GM12878 (cell line): ENCODE measurements at regions not wholly inside any gene's neighbourhood (a gene's known extent, or its start where the extent isn't known, plus 50 kb on each side); places are given as distances from the start of the nearest gene placed in this dataset.

Experiments used
- ATAC-seq: fragments of 200-7000 bp; cut with Tn5 transposase; 3 replicates; pipeline ENCODE4 v1.9.1; 2020; ENCODE audit warnings: mild to moderate bottlenecking, moderate library complexity
- BruUV-seq: library from RNA; stranded (reverse); fragments of 400-500 nt; replicated peaks from 2 replicates; lab custom pipeline; 2021; lab: Mats Ljungman, UMichigan
- CTCF ChIA-PET: fragments of 300-600 bp; sonication (Branson Sonifier 250); formaldehyde crosslinking; extraction: SDS; loops from one replicate; lab custom pipeline; 2021; ENCODE audit warnings: inconsistent platforms; lab: Yijun Ruan, JAX
- POLR2A ChIA-PET: fragments of 350-600 bp; formaldehyde crosslinking; extraction: SDS; loops from one replicate; lab custom pipeline; 2021; ENCODE audit warnings: inconsistent platforms; lab: Charles Lee
- RAD21 ChIA-PET: fragments of 300-600 bp; sonication (Branson Sonifier 250); formaldehyde crosslinking; loops from one replicate; lab custom pipeline; 2023; ENCODE audit warnings: antibody characterized with exemption; ENCODE audit not compliant: unreplicated experiment; lab: Charles Lee
- SMC1A ChIA-PET: fragments of 300-600 bp; sonication (Branson Sonifier 250); formaldehyde crosslinking; loops from one replicate; lab custom pipeline; 2023; ENCODE audit not compliant: unreplicated experiment, uncharacterized antibody; lab: Charles Lee
- DNase-seq: peaks from one replicate; pipeline ENCODE4 v3.0.0-alpha.2; 2011; ENCODE audit warnings: low read depth, low spot score
- FAIRE-seq: peaks from 3 replicates; lab custom pipeline; 2011; peaks lifted over from hg19 to GRCh38; lab: Jason Lieb, UNC
- H2AFZ ChIP-seq: 2 replicates; pipeline ENCODE4 v1.6.0; 2011; ENCODE audit warnings: low read depth, low read length, control low read depth; ENCODE audit not compliant: control insufficient read depth
- H3K27ac ChIP-seq: 2 replicates; pipeline ENCODE4 v1.5.1; 2011; ENCODE audit warnings: control low read depth; ENCODE audit not compliant: control insufficient read depth, insufficient read depth
- H3K27me3 ChIP-seq, 2 experiments: replicated peaks in 1 of 2; 2 replicates each; pipeline versions ENCODE4 v1.6.0 to v1.6.1; 2011; ENCODE audit warnings: low read length in 1 of 2; ENCODE audit not compliant: control insufficient read depth in 2 of 2, insufficient read depth in 2 of 2
- H3K36me3 ChIP-seq, 2 experiments: 2 replicates each; pipeline ENCODE4 v1.5.1; 2011; ENCODE audit warnings: low read length in 1 of 2; ENCODE audit not compliant: control insufficient read depth in 2 of 2, insufficient read depth in 2 of 2
- H3K4me1 ChIP-seq: 2 replicates; pipeline ENCODE4 v1.6.1; 2011; ENCODE audit warnings: mild to moderate bottlenecking, low read length, moderate library complexity, mixed read lengths; ENCODE audit not compliant: control insufficient read depth, insufficient read depth
- H3K4me2 ChIP-seq: 2 replicates; pipeline ENCODE4 v1.6.0; 2011; ENCODE audit warnings: control low read depth; ENCODE audit not compliant: control insufficient read depth, insufficient read depth
- H3K4me3 ChIP-seq: fragments of 200-600 bp; sonication (generic); 2 replicates; pipeline ENCODE4 v1.5.1; 2016
- H3K79me2 ChIP-seq: 2 replicates; pipeline ENCODE4 v1.6.0; 2011; ENCODE audit warnings: low read length; ENCODE audit not compliant: control insufficient read depth, insufficient read depth
- H3K9ac ChIP-seq: 2 replicates; pipeline ENCODE4 v1.8.0; 2011; ENCODE audit warnings: low read length, control low read depth, mixed read lengths; ENCODE audit not compliant: control insufficient read depth, insufficient read depth
- H3K9me3 ChIP-seq: replicated peaks from 3 replicates; pipeline ENCODE4 v1.5.1; 2011; ENCODE audit warnings: mild to moderate bottlenecking, low read length; ENCODE audit not compliant: control insufficient read depth, insufficient read depth
- H4K20me1 ChIP-seq: 2 replicates; pipeline ENCODE4 v1.6.0; 2011; ENCODE audit not compliant: control insufficient read depth, insufficient read depth
- BACH1 ChIP-seq: fragments of 450-650 bp; IDR thresholded peaks from 2 replicates; pipeline ENCODE4 v1.6.1; 2017; ENCODE audit warnings: mild to moderate bottlenecking, borderline replicate concordance
- E2F8 ChIP-seq: fragments of 450-650 bp; IDR thresholded peaks from 2 replicates; pipeline ENCODE4 v1.6.1; 2018; ENCODE audit warnings: mild to moderate bottlenecking, low read depth, moderate library complexity; ENCODE audit not compliant: partially characterized antibody
- IKZF1 ChIP-seq: fragments of 450-650 bp; conservative IDR thresholded peaks from 2 replicates; pipeline ENCODE4 v1.6.1; 2017; ENCODE audit warnings: antibody characterized with exemption, mild to moderate bottlenecking
- IKZF2 ChIP-seq, 2 experiments: fragments of 450-650 bp; IDR thresholded peaks; 2 replicates each; pipeline ENCODE4 v1.6.1; 2017; ENCODE audit warnings: mild to moderate bottlenecking in 2 of 2, moderate library complexity in 2 of 2
- IRF4 ChIP-seq: IDR thresholded peaks from 2 replicates; pipeline ENCODE4 v1.6.1; 2011; ENCODE audit warnings: low read depth, low read length
- JUNB ChIP-seq: IDR thresholded peaks from 2 replicates; pipeline ENCODE4 v1.6.1; 2016; ENCODE audit warnings: antibody characterized with exemption, mild to moderate bottlenecking
- JUND ChIP-seq: IDR thresholded peaks from 2 replicates; pipeline ENCODE4 v1.6.1; 2012; ENCODE audit warnings: low read depth, mild to moderate bottlenecking, low read length, improper control_type of control experiment, moderate library complexity
- MTA2 ChIP-seq: fragments of 450-650 bp; IDR thresholded peaks from 2 replicates; pipeline ENCODE4 v1.6.1; 2016; ENCODE audit warnings: low read depth, mild to moderate bottlenecking, moderate library complexity
- NR2C1 ChIP-seq: fragments of 450-650 bp; IDR thresholded peaks from 2 replicates; pipeline ENCODE4 v1.6.1; 2017; ENCODE audit warnings: antibody characterized with exemption, mild to moderate bottlenecking, moderate library complexity
- NRF1 ChIP-seq: conservative IDR thresholded peaks from 2 replicates; pipeline ENCODE4 v1.6.1; 2011; ENCODE audit warnings: mild to moderate bottlenecking, low read depth, low read length, improper control_type of control experiment
- POU2F2 ChIP-seq: IDR thresholded peaks from 3 replicates; pipeline ENCODE4 v1.6.1; 2011; ENCODE audit warnings: low read depth, mild to moderate bottlenecking, low read length, borderline replicate concordance
- PRDM15 ChIP-seq: fragments of 450-650 bp; formaldehyde crosslinking; IDR thresholded peaks from 2 replicates; pipeline ENCODE4 v1.4.0; 2020; ENCODE audit warnings: mild to moderate bottlenecking, moderate library complexity
- RB1 ChIP-seq: fragments of 450-650 bp; formaldehyde crosslinking; IDR thresholded peaks from 2 replicates; pipeline ENCODE4 v1.6.1; 2017; ENCODE audit warnings: mild to moderate bottlenecking, borderline replicate concordance
- RUNX3 ChIP-seq: IDR thresholded peaks from 2 replicates; pipeline ENCODE4 v1.6.1; 2012; ENCODE audit warnings: low read length, inconsistent platforms
- TARDBP ChIP-seq: IDR thresholded peaks from 2 replicates; pipeline ENCODE4 v1.6.1; 2016; ENCODE audit warnings: borderline replicate concordance
- TCF3 ChIP-seq: IDR thresholded peaks from 2 replicates; pipeline ENCODE4 v1.6.1; 2012; ENCODE audit warnings: low read depth, mild to moderate bottlenecking, low read length, borderline replicate concordance; ENCODE audit not compliant: insufficient read depth
- ZNF207 ChIP-seq: fragments of 450-650 bp; IDR thresholded peaks from 2 replicates; pipeline ENCODE4 v1.6.1; 2014; ENCODE audit warnings: antibody characterized with exemption, mild to moderate bottlenecking, borderline replicate concordance
- ZNF274 ChIP-seq: IDR thresholded peaks from one replicate; pipeline ENCODE4 v1.8.0; 2011; ENCODE audit not compliant: insufficient read length, insufficient read depth
- ZNF384 ChIP-seq: IDR thresholded peaks from 2 replicates; pipeline ENCODE4 v1.6.1; 2012; ENCODE audit warnings: low read depth, mild to moderate bottlenecking, low read length, improper control_type of control experiment, borderline replicate concordance
- ZNF622 ChIP-seq: fragments of 450-650 bp; IDR thresholded peaks from 2 replicates; pipeline ENCODE4 v1.6.1; 2017; ENCODE audit warnings: mild to moderate bottlenecking, inconsistent platforms
- WGBS: methylation state at CpG from one replicate; pipeline ENCODE4 v1.1.6; 2016; ENCODE audit warnings: low lambda C conversion rate; ENCODE audit not compliant: insufficient replicate concordance, insufficient coverage; ENCODE audit errors: missing lambda C conversion rate; 5-methylcytosine and 5-hydroxymethylcytosine counted together
- in situ Hi-C: fragments of 300-500 bp; cut with MboI; formaldehyde crosslinking; loops from 9 replicates; pipeline ENCODE4 v1.14.3; 2018; ENCODE audit warnings: mixed read lengths
- intact Hi-C: fragments of 100-400 bp; cut with micrococcal nuclease; formaldehyde crosslinking; loops from one replicate; pipeline ENCODE4 v1.14.2; 2022; ENCODE audit not compliant: unreplicated experiment

GRCh38 chr12:92029136-92029535, 116.5 kb downstream of the BTG1 start (continued):
- peak; percentile 13 to 42; a peak in 1 of 4 replicates for TF ChIP-seq IKZF2 (IDR thresholded peaks at IDR 0.05)
- 0 out of 2 replicates have a peak, but pooled peaks have one; percentile 24 for TF ChIP-seq JUNB
- peak; percentile 39 for TF ChIP-seq IKZF1
- TF ChIP-seq NRF1, result no peak
- TF ChIP-seq MTA2, result peak; percentile 72; the same call in 1 of the 2 replicates
- peak; percentile 28; the same call in 1 of the 2 replicates for TF ChIP-seq RUNX3

- CTCF ChIA-PET, result interaction anchor here (0.8 to 2.2 kb wide), 9 partner anchors 10 to 647 kb away, joined by 3 to 7 read pairs (median 4); no protein-coding TSS in a partner anchor
- H3K27me3 ChIP-seq, result no peaks in the 10 kb centered on the region
- no peaks in the 10 kb centered on the region for H4K20me1 ChIP-seq
- RAD21 ChIA-PET, result interaction anchor here (0.8 to 2.0 kb wide), 7 partner anchors 9 to 117 kb away, joined by 3 to 8 read pairs (median 3); partner anchors contain the start of gene BTG1
- H3K9ac ChIP-seq, result no peak overlapping the region
- intact Hi-C loops, result no loop called here
- POLR2A ChIA-PET, result interaction anchor here (1.0 to 1.5 kb wide), 2 partner anchors 67 to 106 kb away, joined by 3 to 6 read pairs; no protein-coding TSS in a partner anchor
- no peak overlapping the region for H3K4me2 ChIP-seq
- no peaks in the 10 kb centered on the region for H3K36me3 ChIP-seq
- SMC1A ChIA-PET, result interaction anchor here (0.8 to 2.0 kb wide), 20 partner anchors 11 to 542 kb away, joined by 3 to 7 read pairs (median 4); no protein-coding TSS in a partner anchor
- FAIRE-seq (no peak), ATAC-seq (no peak), DNase-seq (no peak)
- in situ Hi-C loops, result no loop called here
- peaks cover 5% of the 10 kb centered on the region for H3K9me3 ChIP-seq
- H3K4me1 ChIP-seq, result peaks cover 11% of the 10 kb centered on the region
- BruUV-seq, result no TSS peak
- 90% methylated on average over 1 of the region's 1 CpG for WGBS
- no peak overlapping the region for H2AFZ ChIP-seq
- no peaks in the 10 kb centered on the region for H3K79me2 ChIP-seq
- no peak overlapping the region for H3K4me3 ChIP-seq
- H3K27ac ChIP-seq, result no peak overlapping the region
- TF ChIP-seq PRDM15 (CRISPR knock-in tag) (no peak), IRF4 (no peak), E2F8 (no peak), TARDBP (no peak), NRF1 (no peak), ZNF622 (no peak), ZNF207 (no peak), ZNF384 (no peak), TCF3 (no peak), RB1 (no peak), JUND (no peak), NR2C1 (no peak), BACH1 (no peak), POU2F2 (no peak), IKZF1 (no peak), ZNF274 (no peak)
Observed at GRCh38 chr12:92028441-92028709, 117.3 kb downstream of the BTG1 start.
